Uterus (tissue), 3 donors: ENCODE measurements at regions not wholly inside any gene's neighbourhood (a gene's known extent, or its start where the extent isn't known, plus 50 kb on each side); places are given as distances from the start of the nearest gene placed in this dataset.

Experiments
- DNase-seq, 2 donors: peaks; one replicate each; pipeline ENCODE4 v3.0.0-alpha.2; 2019 to 2020
- H3K27ac ChIP-seq, 2 donors: fragments of 200-600 bp; sonication (generic); 1 replicate in 1 of 2; 2 replicates in 1 of 2; pipeline ENCODE4 v1.5.1; 2016 to 2018
- H3K27me3 ChIP-seq, 2 donors: fragments of 200-600 bp; sonication (generic); one replicate each; pipeline ENCODE4 v1.5.1; 2018 to 2019; ENCODE audit warnings: control low read depth in 1 of 2
- H3K36me3 ChIP-seq, 2 donors: fragments of 200-600 bp; sonication (generic); one replicate each; pipeline ENCODE4 v1.5.1; 2019; ENCODE audit warnings: control low read depth in 1 of 2
- H3K4me1 ChIP-seq, 2 donors: fragments of 200-600 bp; sonication (generic); one replicate each; pipeline ENCODE4 v1.5.1; 2018 to 2019; ENCODE audit warnings: control low read depth in 1 of 2
- H3K4me3 ChIP-seq, 2 donors: fragments of 200-600 bp; sonication (generic); 1 replicate in 1 of 2; 2 replicates in 1 of 2; pipeline ENCODE4 v1.5.1; 2018 to 2019; ENCODE audit warnings: mild to moderate bottlenecking in 1 of 2
- H3K9me3 ChIP-seq, 2 donors: fragments of 200-600 bp; sonication (generic); one replicate each; pipeline ENCODE4 v1.5.1; 2019; ENCODE audit warnings: control low read depth in 1 of 2
- POLR2A ChIP-seq, 2 donors: fragments of 450-650 bp; IDR thresholded peaks; one replicate each; pipeline ENCODE4 v1.6.1; 2016; ENCODE audit warnings: antibody characterized with exemption in 2 of 2, mild to moderate bottlenecking in 1 of 2, moderate library complexity in 1 of 2
- intact Hi-C: fragments of 100-400 bp; cut with DNase I; formaldehyde crosslinking; loops from one replicate; pipeline ENCODE4 v1.15.1; 2023; ENCODE audit warnings: low total_unique reads
- TF ChIP-seq, protein P1 (sequence below), 4 experiments: fragments of 200-600 bp in 2 of 4; fragments of 450-650 bp in 2 of 4; sonication (generic) in 2 of 4; IDR thresholded peaks; one replicate each; pipeline ENCODE4 v1.5.1; 2016 to 2019; ENCODE audit warnings: antibody characterized with exemption in 4 of 4, mild to moderate bottlenecking in 2 of 4, moderate library complexity in 1 of 4
- donor health status: DM: yes; HTN: yes; CAD: no.

DNA sequence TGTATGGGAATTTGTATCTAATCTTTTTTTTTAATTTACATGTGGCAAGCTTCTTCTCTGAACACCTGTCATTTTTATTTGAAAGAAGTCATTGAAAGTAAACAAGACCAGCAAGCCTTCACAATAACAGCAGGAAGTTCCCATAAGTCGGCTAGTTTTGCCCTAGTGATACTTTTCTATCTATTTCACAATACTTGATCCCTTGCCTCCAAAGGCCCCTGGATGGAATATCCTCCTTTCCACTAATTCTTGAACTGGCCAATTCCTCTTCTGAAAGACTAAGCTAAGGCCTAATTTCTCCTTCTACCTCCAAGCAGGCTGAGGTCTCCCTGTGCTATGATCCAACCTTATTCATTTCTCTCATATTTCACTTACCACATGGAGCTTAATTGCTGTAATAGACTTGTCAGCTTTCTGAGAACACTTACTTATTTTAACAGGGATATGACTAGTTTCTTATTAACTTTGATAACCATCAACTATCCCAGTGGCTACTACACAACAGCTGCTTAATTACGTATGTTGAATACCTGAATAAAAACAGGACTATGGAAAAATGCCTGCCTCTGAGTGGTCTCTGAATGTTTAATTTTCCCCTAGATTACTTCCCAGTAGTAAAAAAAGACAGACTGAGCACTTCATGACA lies 194.2 kb downstream of the MAD2L1 start:
- no peak for TF ChIP-seq POLR2A (IDR thresholded peaks at IDR 0.05)
- TF ChIP-seq, protein P1, sequence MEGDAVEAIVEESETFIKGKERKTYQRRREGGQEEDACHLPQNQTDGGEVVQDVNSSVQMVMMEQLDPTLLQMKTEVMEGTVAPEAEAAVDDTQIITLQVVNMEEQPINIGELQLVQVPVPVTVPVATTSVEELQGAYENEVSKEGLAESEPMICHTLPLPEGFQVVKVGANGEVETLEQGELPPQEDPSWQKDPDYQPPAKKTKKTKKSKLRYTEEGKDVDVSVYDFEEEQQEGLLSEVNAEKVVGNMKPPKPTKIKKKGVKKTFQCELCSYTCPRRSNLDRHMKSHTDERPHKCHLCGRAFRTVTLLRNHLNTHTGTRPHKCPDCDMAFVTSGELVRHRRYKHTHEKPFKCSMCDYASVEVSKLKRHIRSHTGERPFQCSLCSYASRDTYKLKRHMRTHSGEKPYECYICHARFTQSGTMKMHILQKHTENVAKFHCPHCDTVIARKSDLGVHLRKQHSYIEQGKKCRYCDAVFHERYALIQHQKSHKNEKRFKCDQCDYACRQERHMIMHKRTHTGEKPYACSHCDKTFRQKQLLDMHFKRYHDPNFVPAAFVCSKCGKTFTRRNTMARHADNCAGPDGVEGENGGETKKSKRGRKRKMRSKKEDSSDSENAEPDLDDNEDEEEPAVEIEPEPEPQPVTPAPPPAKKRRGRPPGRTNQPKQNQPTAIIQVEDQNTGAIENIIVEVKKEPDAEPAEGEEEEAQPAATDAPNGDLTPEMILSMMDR (IDR thresholded peaks at IDR 0.05) = no peak
- intact Hi-C loops = no loop called here
- H3K27me3 ChIP-seq = no peaks in the 10 kb centered on the region
- no peaks in the 10 kb centered on the region for H3K36me3 ChIP-seq
- H3K9me3 ChIP-seq = no peaks in the 10 kb centered on the region
- no peak overlapping the region for H3K4me3 ChIP-seq
- no peak overlapping the region for H3K27ac ChIP-seq
- H3K4me1 ChIP-seq = no peaks in the 10 kb centered on the region
- no peak for DNase-seq

DNA sequence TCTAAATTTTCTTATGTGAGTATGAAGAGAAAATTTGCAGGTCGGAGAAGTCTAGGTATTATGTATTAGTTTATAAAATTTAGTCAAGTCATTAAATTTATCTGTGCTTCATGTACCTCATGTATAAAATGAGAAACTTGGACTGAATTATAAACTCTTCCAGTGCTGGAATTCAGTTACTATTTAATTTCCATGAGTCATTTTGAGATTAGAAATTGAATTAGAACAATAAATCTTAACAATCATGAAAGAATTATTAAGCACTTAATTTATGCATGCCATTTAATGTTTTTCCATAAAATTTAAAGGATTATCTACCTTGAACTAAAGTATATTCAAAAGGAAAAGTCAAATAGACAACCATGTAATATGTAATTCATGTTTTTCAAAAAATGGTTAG lies 195.8 kb downstream of the MAD2L1 start:
- Histone ChIP-seq H3K9me3 (no peaks in the 10 kb centered on the region), H3K36me3 (no peaks in the 10 kb centered on the region), H3K4me1 (no peaks in the 10 kb centered on the region), H3K4me3 (no peak overlapping the region), H3K27ac (no peak overlapping the region), H3K27me3 (no peaks in the 10 kb centered on the region)
- TF ChIP-seq, protein P1 (IDR thresholded peaks at IDR 0.05) = no peak
- no peak for TF ChIP-seq POLR2A (IDR thresholded peaks at IDR 0.05)
- intact Hi-C loops = no loop called here
- no peak for DNase-seq

DNA sequence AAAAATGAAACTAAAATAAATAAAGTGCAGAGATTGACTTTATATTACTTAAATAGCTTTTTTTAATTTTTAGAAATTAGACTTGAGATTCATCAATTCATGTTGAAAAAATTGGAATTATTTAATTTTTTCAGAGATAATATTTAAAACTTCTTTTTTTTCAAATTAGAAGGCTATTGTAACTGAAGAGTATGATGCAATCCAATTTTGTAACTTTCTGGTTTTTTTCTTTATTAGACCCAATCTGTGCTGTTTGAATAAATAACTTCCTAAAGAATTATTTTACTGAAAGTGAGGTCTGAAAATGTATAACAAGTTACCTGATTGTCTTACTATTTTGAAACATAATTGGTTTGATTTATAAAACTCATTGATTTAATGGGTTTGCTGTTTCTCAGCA lies 200.9 kb downstream of the MAD2L1 start:
- Histone ChIP-seq H3K9me3 (no peaks in the 10 kb centered on the region), H3K4me3 (no peak overlapping the region), H3K4me1 (no peaks in the 10 kb centered on the region), H3K27me3 (no peaks in the 10 kb centered on the region), H3K27ac (no peak overlapping the region), H3K36me3 (no peaks in the 10 kb centered on the region)
- intact Hi-C loops = no loop called here
- no peak for TF ChIP-seq POLR2A (IDR thresholded peaks at IDR 0.05)
- TF ChIP-seq, protein P1 (IDR thresholded peaks at IDR 0.05) = no peak
- no peak for DNase-seq

DNA sequence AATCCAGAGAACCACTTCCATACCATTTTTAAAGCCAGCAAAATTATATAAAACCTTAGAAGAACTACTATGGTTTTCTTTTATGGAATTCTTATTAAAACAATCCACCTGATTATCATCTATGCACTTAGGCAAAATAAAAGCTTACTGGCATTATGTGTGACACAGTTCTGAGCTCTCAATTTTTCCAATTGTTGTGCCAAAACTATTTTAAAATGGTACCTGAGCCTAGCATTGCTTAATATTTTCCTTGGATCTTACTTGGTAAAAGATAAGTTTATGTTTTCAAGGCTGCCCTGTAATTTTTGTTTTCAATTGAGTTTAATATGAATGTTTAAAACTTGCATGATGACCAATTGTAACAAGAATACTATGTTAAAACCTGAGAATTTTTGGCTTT lies 201.3 kb downstream of the MAD2L1 start:
- no peaks in the 10 kb centered on the region for H3K9me3 ChIP-seq
- no peaks in the 10 kb centered on the region for H3K36me3 ChIP-seq
- no peak overlapping the region for H3K27ac ChIP-seq
- DNase-seq = no peak
- H3K4me3 ChIP-seq = no peak overlapping the region
- no peaks in the 10 kb centered on the region for H3K27me3 ChIP-seq
- intact Hi-C loops = no loop called here
- H3K4me1 ChIP-seq = no peaks in the 10 kb centered on the region
- TF ChIP-seq, protein P1 (IDR thresholded peaks at IDR 0.05) = no peak
- no peak for TF ChIP-seq POLR2A (IDR thresholded peaks at IDR 0.05)

DNA sequence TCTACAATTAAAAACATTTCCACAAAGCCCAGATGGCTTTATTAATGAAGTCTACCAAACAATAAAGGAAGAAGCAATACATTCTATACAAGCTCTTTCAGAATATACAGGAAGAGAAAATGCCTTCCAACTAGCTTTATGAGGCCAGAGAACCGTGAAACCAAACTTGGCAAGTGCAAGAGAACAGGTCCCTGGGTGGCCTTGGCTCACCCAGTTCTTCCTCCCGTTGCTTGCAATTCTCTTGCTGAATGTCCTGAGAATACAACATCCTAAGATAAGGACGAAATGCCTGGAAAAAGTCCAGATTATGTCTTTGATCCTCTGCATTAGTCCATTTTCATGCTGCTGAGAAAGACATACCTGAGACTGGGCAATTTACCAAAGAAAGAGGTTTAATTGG lies 204.9 kb downstream of the MAD2L1 start:
- Histone ChIP-seq H3K27ac (no peak overlapping the region), H3K36me3 (peaks cover 0 to 2% of the 10 kb centered on the region in 2 donors), H3K27me3 (no peaks in the 10 kb centered on the region), H3K4me3 (no peak overlapping the region), H3K4me1 (no peaks in the 10 kb centered on the region), H3K9me3 (no peaks in the 10 kb centered on the region)
- intact Hi-C loops = no loop called here
- DNase-seq = no peak
- TF ChIP-seq, protein P1 (IDR thresholded peaks at IDR 0.05) = no peak
- TF ChIP-seq POLR2A (IDR thresholded peaks at IDR 0.05) = no peak
